GM04504 (cell line): ENCODE measurements at regions not wholly inside any gene's neighbourhood (a gene's known extent, or its start where the extent isn't known, plus 50 kb on each side); places are given as distances from the start of the nearest gene placed in this dataset.

Source experiments
- DNase-seq: peaks from one replicate; pipeline ENCODE4 v3.0.0-alpha.2; 2012; ENCODE audit warnings: low read depth

DNA sequence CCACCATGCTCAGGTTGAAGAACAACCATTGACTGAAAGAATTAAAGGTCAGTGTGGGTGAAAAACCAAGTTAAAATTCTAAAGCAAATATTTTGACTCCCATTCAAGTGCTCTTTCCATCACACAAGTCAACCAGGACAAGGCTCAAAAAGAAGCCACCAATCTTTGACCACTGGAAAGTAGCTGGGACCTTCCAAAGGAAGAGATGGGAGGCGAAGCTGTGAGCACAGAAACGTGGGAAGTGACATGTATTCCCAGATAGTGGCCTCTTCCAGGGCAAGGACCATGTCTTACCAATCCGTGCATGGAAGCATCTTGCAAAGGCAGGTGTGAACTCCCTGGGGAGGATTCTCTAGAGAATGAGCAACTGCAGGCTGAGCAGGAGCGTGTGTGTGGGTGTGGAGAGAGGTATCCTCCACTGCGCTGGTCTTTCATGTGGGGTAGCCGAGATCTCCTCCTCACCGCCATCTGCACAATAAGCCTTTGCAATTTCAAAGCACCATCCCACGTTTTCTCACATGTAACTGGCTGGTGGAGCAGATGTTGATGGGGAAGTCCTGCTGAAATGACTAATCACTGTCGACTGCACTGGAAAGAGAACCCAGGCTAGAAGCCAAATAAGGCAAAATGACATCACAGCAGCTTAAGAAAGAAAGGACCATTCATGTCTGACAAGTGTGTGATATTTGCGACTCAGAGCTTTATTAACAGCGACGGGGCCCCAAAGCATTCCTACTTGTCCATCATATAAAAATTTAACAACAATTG, 189.4 kb upstream of the RREB1 start:
- peak; percentile 32 for DNase-seq

DNA sequence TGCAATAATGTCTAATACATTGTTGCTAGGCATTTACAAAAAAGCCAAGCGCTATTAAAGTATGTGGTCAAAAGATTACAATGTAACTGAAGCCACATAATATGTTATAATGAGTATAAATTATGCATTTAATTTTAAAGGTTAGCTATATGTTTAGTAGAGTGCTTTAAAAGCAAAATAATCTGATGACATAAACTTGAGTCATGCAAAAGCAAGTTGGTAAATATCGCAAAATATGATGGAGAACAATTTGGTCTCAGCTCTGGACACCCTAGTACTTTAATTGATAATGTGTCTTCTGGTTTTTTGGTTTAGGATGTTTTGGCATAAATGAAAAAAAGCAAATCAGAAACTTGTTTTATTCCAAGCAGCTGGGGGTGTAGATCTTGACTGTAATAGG, 188.6 kb upstream of the RREB1 start:
- no peak for DNase-seq

DNA sequence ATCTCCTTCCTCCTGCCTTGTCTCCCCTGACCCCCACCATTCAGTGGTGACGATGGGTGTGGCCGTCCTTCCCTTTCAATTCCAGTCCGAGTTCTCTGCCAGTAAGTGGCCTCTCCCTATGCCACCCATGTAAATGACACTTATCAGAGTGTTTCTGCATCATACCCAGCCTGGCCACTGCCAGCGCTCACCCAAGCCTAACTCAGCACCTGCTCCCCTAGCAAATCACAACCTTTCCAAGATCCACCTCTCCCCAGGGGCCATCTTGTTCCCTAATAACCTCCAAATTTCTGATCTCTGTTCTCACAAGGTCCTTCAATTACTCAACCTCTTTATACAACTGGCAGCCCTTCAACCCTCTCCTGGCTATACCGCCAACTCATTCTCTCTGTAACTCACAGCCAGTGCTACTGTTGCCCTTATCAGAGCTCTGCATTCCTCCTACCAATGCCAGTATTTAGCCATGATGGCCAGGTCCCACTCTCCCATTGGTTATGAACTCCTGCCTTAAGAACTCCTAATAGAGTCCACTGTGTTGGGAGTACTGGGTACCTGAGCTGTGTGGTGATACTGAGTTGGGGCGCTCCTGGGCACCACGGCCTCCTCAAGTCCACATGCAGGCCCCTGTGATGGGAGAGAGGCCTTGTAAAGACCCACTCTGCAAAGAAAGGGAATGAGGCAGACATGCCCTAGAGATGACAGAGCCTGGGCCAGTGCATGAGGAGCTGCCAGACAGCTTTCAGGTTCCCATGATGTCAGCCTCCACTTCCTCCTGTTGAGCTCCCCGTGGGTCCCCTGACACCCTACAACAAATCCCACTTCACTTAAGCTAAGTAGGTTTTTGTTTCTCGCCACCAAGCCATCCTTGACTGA, 187.4 kb upstream of the RREB1 start:
- no peak for DNase-seq

DNA sequence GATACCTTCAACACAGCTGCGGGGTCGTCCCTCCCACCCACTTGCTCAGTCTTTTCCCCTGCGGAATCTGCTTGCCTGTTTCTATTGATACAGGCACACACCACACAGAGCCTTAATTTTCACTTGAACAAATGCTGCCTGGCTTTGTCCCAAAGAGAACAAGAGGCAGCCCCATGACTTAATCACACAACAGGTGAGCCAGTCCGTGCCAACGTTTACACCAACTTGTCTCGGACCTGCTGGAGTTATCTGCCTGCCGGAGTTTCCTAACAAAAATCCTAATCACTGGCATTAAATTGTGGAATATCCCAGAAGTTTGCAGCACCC, 186.8 kb upstream of the RREB1 start:
- DNase-seq = no peak

DNA sequence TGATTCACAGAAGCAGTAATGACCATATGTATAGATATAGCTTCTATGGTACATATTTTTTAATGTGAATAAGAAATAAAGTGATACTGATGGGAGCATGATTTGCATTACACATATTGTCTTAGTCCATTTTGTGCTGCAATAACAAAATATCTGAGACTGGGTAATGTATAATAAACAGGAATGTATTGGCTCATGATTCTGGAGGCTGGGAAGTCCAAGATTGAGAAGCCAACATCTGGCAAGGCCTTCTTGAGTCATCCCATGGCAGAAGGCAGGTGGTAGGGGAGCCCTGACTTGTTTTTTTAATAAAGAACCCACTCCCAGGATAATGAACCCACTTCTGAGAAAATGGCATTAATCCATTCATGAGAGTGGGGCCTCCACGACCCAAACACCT, 185.6 kb upstream of the RREB1 start:
- no peak for DNase-seq

DNA sequence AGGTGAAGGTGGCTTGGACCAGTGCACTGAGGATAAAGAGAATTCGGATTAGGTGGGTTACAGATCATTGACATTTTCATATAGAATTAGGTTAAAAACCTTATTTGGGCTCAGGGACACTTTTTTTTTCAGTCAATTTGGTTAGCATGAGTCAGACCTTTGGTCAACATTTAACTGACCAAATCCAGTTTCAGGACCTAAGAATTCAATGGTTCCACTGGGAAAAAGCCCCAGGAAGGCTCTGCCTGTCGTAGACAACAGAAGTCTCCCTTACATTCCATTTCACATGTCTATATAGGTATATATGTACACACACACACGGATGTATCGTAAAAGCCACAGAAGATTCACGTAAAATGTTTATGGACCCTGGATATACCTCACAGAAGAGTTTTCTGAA, 184.2 kb upstream of the RREB1 start:
- no peak for DNase-seq

DNA sequence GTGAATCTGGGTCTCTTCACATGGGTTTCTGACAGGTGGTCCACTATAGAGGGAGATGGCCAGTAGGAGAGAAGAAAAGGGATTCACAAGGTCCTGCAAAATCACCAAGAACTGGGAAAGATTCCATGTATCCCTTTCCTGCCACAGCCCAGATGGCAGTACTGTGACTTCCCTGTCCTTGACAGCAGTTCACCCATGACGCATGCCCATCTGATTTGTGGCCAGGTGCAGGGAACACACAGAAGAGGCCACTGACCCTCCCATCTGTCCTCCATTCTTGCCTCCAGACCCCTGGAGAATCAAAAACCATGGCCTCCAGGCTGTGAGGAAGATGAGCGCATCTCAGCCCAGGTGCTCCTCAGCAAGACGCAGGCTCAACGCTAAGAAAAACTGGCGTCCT, 183.1 kb upstream of the RREB1 start:
- DNase-seq = no peak

DNA sequence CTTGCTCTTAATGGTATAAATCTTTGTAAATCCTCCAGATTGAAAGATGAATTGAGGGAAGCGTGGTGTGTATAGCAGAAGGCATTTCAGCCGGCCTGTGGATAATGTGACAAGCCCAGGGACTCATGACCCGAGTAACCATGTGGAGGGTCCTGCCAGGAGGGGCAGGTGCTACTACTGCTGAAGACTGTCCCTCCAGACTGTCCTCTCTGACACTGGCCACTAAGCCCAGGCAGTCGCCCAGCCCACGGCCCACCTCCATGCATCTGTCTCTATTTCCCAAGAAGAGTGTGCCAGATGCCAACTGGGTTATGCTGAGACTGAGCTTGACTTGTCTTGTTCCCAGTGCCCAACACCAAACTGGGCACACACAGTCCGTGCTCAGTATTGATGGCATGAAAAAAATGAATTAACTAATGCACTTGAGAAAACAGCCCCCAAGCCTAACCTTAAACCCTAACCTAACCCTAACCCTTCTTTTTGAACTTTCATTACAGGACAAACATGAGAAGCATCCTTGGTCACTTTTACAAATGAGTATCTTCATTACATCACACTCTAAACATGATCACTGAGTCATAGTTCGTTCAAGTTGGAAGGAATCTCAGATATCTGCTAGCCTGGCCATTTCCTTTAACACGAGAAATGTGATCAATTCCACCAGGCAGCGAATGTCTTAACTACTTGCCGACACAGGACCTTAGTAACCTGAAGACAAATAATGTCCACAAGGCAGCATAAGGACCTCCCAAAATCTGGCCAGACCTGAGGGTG, 182.2 kb upstream of the RREB1 start:
- no peak for DNase-seq

DNA sequence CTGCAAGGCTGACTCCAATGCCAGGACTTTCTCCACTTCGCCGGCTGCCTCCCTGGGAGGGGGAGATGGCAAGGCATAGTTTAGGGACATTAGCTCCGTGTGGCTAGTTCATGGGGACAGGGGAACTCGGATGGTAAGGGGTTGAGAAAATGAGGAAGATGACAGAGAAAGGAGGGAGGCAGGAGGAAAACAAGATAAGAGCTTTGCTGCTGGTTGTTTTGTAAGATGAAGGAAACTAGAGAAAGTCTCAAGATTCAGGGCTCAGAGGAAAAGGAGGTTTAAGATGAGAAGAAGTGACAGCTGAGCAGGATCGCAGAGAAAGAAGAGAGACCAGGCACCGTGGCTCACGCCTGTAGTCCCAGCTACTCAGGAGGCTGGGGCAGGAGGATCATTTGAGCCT, 180.9 kb upstream of the RREB1 start:
- DNase-seq = no peak

DNA sequence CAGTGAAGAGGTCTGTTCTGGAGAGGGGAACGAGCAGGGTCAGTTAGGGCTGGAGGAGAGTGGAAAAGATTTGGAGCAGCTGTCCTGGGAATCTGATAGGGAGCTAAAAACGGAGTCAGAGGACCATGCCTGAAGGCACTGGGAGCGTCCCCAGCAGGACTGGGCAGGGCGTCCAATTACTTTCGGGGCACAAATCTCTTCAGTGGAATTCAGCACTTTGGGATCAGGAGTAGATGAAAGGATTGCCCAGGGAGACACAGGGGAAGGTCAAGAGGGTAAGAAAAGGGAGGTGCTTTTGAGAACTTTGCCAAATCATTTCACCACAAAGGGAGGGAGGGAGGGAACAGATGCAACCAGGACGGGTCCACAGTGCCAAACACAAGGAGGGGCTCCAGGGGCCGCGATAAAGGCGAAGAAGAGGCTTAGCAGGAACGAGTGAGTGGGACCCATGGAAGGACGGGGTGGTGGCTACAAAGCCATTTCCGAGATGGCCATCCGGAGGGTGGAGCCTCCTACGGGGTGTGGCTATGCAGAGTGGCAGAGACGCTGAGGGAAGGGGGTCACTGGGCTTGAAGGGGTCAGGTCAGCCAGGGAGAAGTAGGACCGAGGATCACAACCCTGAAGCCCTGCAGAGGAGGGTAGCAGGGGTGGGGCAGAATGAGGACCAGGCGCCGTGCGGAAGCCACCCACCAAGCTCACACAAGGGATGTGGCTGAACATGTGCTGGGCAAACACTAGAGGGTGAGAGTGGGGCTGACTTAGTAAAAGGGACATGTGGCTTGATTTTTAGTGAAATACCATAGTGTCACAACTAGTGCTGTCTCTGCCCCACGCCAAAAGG, 180.0 kb upstream of the RREB1 start:
- DNase-seq = no peak

DNA sequence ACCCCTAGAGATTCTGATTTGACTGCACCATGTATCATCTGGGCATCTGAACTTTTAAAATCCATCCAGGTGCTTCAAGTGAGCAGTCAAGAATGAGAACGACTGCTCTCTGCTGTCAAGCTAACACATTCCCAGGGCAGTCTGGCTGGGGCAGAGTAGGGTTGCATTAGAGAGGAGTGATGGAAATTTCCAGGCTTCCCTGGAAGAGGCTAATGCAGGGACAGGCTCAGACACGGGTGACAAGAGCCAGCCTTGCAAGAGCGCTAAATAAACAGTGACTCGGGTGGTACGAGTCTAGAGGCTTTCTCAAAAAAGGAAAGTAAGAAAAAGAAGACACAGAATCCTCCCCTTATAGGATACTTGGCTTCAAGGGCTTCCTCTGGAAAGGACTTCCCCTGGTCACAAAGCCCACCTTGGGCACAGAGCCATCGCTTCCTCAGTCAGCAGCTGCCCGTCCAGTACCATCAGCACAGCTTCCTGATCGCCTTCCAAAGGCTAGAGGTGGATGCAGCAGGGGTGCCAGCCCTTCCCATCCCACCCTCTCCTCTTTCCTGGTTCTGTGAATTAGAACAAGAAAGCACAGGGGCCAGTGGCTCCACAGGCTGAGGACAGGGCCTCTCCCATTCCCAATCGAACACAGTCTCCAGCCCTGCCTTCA, 177.4 kb upstream of the RREB1 start:
- no peak for DNase-seq

DNA sequence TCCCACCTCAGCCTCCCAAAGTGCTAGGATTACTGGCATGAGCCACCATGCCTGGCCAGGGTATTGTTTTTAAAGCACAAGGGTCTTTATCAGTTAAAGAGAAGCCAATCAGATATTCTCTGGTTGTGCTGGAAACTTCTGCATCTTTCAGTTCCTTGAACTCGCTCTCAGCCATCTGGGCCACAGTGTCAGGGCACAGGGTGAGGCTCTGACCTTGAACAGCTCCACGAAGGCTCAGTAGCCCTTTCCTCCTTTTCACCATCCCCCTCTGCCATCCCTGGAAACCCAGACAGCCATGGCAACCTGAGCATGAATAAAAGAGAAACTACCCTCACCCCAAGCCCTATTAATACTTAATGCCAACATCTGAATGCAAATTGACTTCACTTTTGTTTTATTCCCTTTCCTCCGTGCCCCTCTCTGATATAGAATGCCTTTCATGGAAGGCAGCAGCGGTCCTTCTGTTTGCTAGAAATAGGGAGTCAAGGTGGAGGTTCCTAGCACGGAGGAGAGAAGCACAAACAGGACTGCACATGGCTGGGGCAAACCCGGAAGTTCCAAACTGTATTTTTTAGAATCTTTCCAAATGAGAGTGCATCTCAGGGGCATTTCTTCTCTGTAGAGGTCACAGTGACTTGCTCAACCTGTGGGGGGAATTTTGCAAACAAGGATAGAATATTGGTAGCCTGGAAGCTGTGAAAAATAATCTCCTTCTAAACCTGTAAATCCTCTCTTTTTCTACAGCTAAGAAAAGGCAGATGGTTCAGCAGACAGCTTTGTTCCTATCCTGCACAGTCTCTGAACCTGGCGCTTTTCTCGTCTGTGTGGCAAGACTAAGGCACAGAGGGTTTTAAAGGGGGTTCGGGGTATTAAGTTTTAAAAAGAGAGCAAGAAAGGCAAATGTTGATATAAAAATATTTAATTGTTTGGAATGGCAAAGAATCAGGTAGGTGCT, 176.4 kb upstream of the RREB1 start:
- no peak for DNase-seq

DNA sequence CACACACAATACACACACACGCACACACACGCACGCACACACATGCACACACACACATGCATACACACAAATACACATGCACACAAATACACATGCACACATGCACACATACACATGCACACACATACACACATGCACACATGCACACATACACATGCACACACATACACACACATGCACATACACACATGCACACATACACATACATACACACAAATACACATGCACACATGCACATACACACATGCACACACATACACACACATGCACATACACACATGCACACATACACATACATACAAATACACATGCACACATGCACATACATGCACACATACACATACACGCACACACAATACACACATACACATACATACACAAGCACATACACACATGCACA, 175.4 kb upstream of the RREB1 start:
- DNase-seq = no peak

DNA sequence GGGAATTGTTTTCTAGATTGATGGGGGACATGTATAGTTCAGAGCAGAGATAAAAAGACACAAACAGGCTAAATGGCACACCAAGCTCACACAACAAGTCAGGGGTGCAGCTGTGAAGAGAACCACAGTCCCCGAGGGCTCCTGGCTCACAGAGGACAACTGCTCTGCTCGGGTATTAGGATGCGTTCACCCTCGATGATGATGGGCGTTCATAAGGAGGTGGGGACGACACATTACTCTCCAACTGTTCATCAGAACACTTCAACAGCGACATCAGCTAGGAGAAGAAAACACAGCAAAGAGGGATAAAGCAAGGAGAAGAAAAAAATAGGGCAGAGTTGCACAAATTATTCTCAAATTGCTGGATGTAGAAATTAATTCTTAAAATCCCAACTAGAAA, 174.8 kb upstream of the RREB1 start:
- DNase-seq = no peak

DNA sequence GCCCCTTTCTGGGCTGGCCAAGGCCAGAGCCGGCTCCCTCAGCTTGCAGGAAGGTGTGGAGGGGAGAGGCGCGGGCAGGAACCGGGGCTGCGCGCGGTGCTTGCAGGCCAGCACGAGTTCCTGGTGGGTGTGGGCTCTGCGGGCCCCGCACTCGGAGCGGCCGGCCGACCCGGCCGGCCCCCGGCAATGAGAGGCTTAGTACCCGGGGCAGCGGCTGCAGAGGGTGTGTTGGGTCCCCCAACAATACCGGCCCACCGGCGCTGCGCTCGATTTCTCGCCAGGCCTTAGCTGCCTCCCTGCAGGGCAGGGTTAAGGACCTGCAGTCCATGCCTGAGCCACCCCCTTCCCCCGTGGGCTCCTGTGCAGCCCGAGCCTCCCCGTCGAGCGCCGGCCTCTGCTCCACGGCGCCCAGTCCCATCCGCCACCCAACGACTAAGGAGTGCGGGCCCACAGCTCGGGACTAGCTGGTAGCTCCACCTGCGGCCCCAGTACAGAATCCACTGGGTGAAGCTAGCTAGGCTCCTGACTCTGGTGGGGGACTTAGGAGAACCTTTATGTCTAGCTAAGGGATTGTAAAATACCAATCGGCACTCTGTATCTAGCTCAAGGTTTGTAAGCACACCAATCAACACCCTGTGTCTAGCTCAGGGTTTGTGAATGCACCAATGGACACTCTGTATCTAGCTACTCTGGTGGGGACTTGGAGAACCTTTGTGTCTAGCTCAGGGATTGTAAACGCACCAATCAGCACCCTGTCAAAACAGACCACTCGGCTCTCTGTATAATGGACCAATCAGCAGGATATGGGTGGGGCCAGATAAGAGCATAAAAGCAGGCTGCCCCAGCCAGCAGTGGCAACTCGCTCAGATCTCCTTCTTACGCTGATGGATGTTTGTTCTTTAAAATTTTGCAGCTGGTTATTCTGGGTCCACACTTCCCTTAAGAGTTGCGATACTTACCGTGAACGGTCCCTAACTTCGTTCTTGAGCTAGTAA, 167.4 kb upstream of the RREB1 start:
- DNase-seq = no peak

DNA sequence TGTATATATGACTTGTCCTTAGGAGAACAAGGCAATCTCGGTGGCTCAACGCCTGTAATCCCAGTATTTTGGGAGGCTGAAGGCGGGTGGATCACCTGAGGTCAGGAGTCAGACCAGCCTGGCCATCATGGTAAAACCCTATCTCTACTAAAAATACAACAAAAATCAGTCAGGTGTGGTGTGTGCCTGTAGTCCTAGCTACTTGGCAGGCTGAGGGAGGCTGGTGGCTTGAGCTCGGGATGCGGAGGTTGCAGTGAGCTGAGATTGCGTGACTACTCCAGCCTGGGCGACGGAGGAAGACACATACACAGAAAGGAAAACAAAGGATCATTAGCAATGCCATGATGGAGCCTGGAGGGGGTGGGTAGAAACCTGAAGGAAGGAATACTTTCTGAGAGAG, 166.6 kb upstream of the RREB1 start:
- no peak for DNase-seq

DNA sequence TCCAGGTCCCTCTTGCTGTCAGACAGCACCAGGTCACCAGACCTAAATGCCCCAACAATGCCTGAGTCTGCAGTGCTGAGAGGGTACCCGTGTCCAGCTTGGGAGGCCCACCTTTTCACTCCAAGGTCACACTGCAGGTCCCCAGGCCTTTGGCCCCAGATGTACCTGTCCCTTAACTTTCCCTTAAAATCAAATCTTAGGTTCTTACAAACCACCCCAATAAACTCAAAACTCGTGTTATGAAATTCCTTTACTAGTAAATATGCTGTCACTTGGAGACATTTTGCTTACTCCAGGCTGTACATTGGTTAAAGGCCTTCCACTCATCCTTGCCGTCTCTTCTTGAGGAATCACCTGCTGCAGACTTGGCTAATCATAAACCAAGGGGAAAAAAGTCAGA, 165.7 kb upstream of the RREB1 start:
- DNase-seq = no peak

DNA sequence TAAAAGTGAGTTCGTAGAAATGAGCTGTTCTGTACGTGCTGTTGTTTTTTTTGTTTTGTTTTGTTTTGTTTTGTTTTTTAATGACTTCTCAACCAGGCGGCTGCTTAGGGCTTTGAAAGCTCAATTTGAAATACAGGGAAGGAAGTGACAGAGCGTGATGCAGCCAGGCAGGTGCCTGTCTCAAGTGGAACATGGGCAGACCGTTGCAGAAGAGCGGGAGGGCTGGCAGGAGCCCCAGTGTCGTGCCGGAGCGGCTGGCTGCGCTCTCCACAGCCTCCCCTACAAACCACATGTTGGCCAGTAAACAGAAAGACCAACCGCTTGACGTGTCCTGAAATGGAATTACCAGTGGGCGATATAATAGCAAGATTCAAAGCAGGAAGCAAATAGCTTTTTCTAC, 164.9 kb upstream of the RREB1 start:
- DNase-seq = peak; percentile 23

DNA sequence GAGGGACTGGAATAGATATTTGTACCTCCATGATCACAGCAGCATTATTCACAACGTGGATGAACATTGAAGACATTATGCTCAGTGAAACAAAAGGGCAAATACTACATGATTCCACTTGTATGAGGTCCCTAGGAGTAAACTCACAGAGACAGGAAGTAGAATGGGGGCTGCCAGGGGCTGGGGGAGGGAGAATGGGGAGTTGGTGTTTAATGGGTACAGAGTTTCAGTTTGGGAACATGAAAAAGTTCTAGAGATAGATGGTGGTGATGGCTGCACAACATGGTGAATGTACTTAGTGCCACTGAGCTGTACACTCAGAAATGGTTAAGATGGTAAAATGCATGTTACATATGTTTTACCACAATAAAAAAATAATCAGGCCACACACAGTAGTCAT, 164.3 kb upstream of the RREB1 start:
- no peak for DNase-seq
